RWPE1 (cell line): ENCODE measurements at regions not wholly inside any gene's neighbourhood (a gene's known extent, or its start where the extent isn't known, plus 50 kb on each side); places are given as distances from the start of the nearest gene placed in this dataset.

Experiments used
- CTCF ChIA-PET: fragments of 350-600 bp; sonication (Branson Sonifier 250); formaldehyde crosslinking; extraction: SDS; loops from one replicate; lab custom pipeline; 2021; lab: Yijun Ruan, JAX
- POLR2A ChIA-PET: fragments of 400-600 bp; formaldehyde crosslinking; extraction: SDS; loops from one replicate; lab custom pipeline; 2020; ENCODE audit warnings: antibody characterized with exemption; ENCODE audit not compliant: low non-redundant PET; lab: Yijun Ruan, JAX
- DNase-seq: peaks from one replicate; pipeline ENCODE4 v3.0.0; 2012; ENCODE audit warnings: low spot score
- H3K27ac ChIP-seq: fragments of 450-650 bp; 2 replicates; pipeline ENCODE4 v1.5.1; 2017
- CTCF ChIP-seq: fragments of 450-650 bp; conservative IDR thresholded peaks from 2 replicates; pipeline ENCODE4 v1.5.1; 2017; ENCODE audit warnings: low read depth, mild to moderate bottlenecking

DNA sequence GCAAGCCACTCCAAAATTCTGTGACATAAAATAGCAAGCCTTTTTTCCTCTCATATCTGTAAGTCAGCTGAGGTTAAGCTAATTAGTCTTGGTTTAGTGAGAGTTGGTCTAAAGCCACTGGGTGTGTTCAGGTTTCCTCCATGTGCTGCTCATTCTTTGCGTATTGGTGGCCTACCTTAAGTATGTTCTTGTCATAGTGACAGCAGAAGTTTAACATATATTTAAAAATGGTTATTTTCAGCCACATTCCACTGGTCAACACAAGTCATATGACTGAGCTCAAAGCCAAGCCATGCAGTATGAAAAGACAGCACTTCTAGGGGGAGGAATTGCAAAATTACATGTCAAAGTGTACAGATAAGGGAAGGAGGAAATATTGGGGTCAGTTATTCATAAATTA lies 100.5 kb upstream of the FGF10 start:
- ChIA-PET CTCF (interaction anchor here (0.6 kb wide), 1 partner anchor 129 kb away, joined by 3 read pairs; no protein-coding TSS in a partner anchor), POLR2A (no interaction called here)
- H3K27ac ChIP-seq = no peak overlapping the region
- no peak for DNase-seq
- no peak for TF ChIP-seq CTCF

DNA sequence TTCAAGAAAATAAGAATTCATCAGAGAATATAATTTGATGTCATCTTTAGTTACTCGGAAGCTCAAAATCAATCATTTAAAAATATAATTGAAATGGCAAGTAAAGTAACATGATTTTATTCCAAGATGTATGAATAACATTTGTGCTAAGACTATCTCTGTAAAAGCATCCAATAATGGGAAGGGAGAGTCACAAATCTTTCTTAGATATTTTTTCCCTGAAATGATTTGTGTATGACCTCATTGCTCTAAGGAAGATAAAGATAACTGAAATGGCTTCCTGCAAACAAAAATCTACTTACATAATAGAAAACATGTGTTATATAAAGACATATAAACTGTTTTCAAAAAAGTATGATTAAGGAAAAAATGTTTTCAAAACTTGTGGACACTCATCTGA lies 97.4 kb upstream of the FGF10 start:
- no peak for TF ChIP-seq CTCF
- ChIA-PET CTCF (no interaction called here), POLR2A (no interaction called here)
- no peak for DNase-seq
- H3K27ac ChIP-seq = no peak overlapping the region

GRCh38 chr5:44454002-44454401 lies 64.8 kb upstream of the FGF10 start:
- H3K27ac ChIP-seq = no peak overlapping the region
- no peak for TF ChIP-seq CTCF
- no peak for DNase-seq
- ChIA-PET CTCF (interaction anchor here (0.7 kb wide), 1 partner anchor 537 kb away, joined by 4 read pairs; no protein-coding TSS in a partner anchor), POLR2A (no interaction called here)

GRCh38 chr5:44446399-44446798 lies 57.2 kb upstream of the FGF10 start:
- POLR2A ChIA-PET = no interaction called here
- DNase-seq = no peak
- CTCF ChIA-PET = no interaction called here
- H3K27ac ChIP-seq = no peak overlapping the region
- no peak for TF ChIP-seq CTCF

- no peak for TF ChIP-seq CTCF
- ChIA-PET CTCF (interaction anchor here (0.6 kb wide), 1 partner anchor 325 kb away, joined by 3 read pairs; no protein-coding TSS in a partner anchor), POLR2A (no interaction called here)
- DNase-seq = no peak
- H3K27ac ChIP-seq = no peak overlapping the region
Measured at GRCh38 chr5:44443172-44443571, 54.0 kb upstream of the FGF10 start.

GRCh38 chr5:44441460-44441859 lies 52.2 kb upstream of the FGF10 start:
- H3K27ac ChIP-seq = no peak overlapping the region
- TF ChIP-seq CTCF = no peak
- CTCF ChIA-PET = no interaction called here
- DNase-seq = no peak
- POLR2A ChIA-PET = no interaction called here
